A549 (cell line): ENCODE measurements at regions not wholly inside any gene's neighbourhood (a gene's known extent, or its start where the extent isn't known, plus 50 kb on each side); places are given as distances from the start of the nearest gene placed in this dataset.

Experiments used
- ATAC-seq, 2 experiments: fragments of 200-7000 bp in 1 of 2; fragments of >200 bp in 1 of 2; cut with Nextera tagmentation in 1 of 2; cut with Tn5 transposase in 1 of 2; 3 replicates each; pipeline versions ENCODE4 v1.8.0 to v1.9.1; 2018 to 2020; ENCODE audit warnings: mild to moderate bottlenecking in 1 of 2, moderate library complexity in 1 of 2
- CTCF ChIA-PET: fragments of 300-600 bp; sonication (Branson Sonifier 250); formaldehyde crosslinking; extraction: SDS; loops from one replicate; lab custom pipeline; 2021; ENCODE audit warnings: antibody characterized with exemption, inconsistent platforms; lab: Yijun Ruan, JAX
- POLR2A ChIA-PET: fragments of 350-600 bp; formaldehyde crosslinking; extraction: SDS; loops from one replicate; lab custom pipeline; 2021; ENCODE audit warnings: antibody characterized with exemption, inconsistent platforms; lab: Yijun Ruan, JAX
- DNase-seq, 2 experiments: peaks; one replicate each; pipeline versions ENCODE4 v3.0.0 to v3.0.0-alpha.2; 2011 to 2016; ENCODE audit warnings: low read depth in 1 of 2, low spot score in 1 of 2
- FAIRE-seq: peaks from 2 replicates; lab custom pipeline; 2011; peaks lifted over from hg19 to GRCh38; lab: Jason Lieb, UNC
- H3K27ac ChIP-seq, 2 experiments: fragments of >200 bp; sonication (Bioruptor Twin); formaldehyde crosslinking; 3 replicates each; pipeline ENCODE4 v1.5.1; 2016 to 2017
- H3K4me1 ChIP-seq: fragments of >200 bp; sonication (Bioruptor Twin); formaldehyde crosslinking; 3 replicates; pipeline ENCODE4 v1.6.1; 2016
- H3K4me2 ChIP-seq: fragments of >200 bp; sonication (Bioruptor Twin); formaldehyde crosslinking; 3 replicates; pipeline ENCODE4 v1.6.1; 2016
- H3K4me3 ChIP-seq: fragments of >200 bp; sonication (Bioruptor Twin); formaldehyde crosslinking; 3 replicates; pipeline ENCODE4 v1.5.1; 2016
- H3K9me3 ChIP-seq: fragments of >200 bp; sonication (Bioruptor Twin); formaldehyde crosslinking; 3 replicates; pipeline ENCODE4 v1.6.1; 2016
- CBX2 ChIP-seq: fragments of 200-600 bp; sonication (generic); IDR thresholded peaks from 2 replicates; pipeline ENCODE4 v1.6.1; 2016; ENCODE audit warnings: low read depth, mild to moderate bottlenecking, borderline replicate concordance
- CBX8 ChIP-seq: fragments of 200-600 bp; sonication (generic); IDR thresholded peaks from 2 replicates; pipeline ENCODE4 v1.6.1; 2016
- CHD4 ChIP-seq: fragments of 200-600 bp; sonication (generic); IDR thresholded peaks from 2 replicates; pipeline ENCODE4 v1.6.1; 2016; ENCODE audit warnings: antibody characterized with exemption, mild to moderate bottlenecking, borderline replicate concordance
- EHMT2 ChIP-seq: fragments of 200-600 bp; sonication (generic); IDR thresholded peaks from 2 replicates; pipeline ENCODE4 v1.6.1; 2016; ENCODE audit warnings: antibody characterized with exemption, low read depth, mild to moderate bottlenecking, moderate library complexity
- EP300 ChIP-seq, 2 experiments: fragments of >200 bp; sonication (Bioruptor Twin); formaldehyde crosslinking; IDR thresholded peaks; 2 replicates in 1 of 2; 3 replicates in 1 of 2; pipeline ENCODE4 v1.6.1; 2016 to 2017
- ESRRA ChIP-seq: fragments of 150-350 bp; IDR thresholded peaks from 2 replicates; pipeline ENCODE4 v1.6.1; 2014; ENCODE audit warnings: mild to moderate bottlenecking, low read length, borderline replicate concordance
- HDAC2 ChIP-seq: fragments of 200-600 bp; sonication (generic); IDR thresholded peaks from 2 replicates; pipeline ENCODE4 v1.6.1; 2016
- HEYL ChIP-seq: fragments of 250-450 bp; sonication (Bioruptor Pico); IDR thresholded peaks from 2 replicates; pipeline ENCODE4 v1.8.0; 2021; ENCODE audit warnings: mild to moderate bottlenecking, moderate library complexity
- JUN ChIP-seq, 2 experiments: fragments of >200 bp; sonication (Bioruptor Twin); formaldehyde crosslinking; IDR thresholded peaks; 2 replicates in 1 of 2; 3 replicates in 1 of 2; pipeline ENCODE4 v1.6.1; 2016 to 2017
- JUNB ChIP-seq: fragments of >200 bp; sonication (Bioruptor Twin); formaldehyde crosslinking; IDR thresholded peaks from 2 replicates; pipeline ENCODE4 v1.6.1; 2016
- KDM1A ChIP-seq: fragments of 200-600 bp; sonication (generic); IDR thresholded peaks from 2 replicates; pipeline ENCODE4 v1.6.1; 2016; ENCODE audit warnings: low read depth, mild to moderate bottlenecking
- KDM5A ChIP-seq: fragments of 200-600 bp; sonication (generic); IDR thresholded peaks from 2 replicates; pipeline ENCODE4 v1.6.1; 2016; ENCODE audit warnings: antibody characterized with exemption, mild to moderate bottlenecking
- MAX ChIP-seq: IDR thresholded peaks from 2 replicates; pipeline ENCODE4 v1.6.1; 2012
- MAZ ChIP-seq: fragments of 150-350 bp; IDR thresholded peaks from 2 replicates; pipeline ENCODE4 v1.6.1; 2014; ENCODE audit warnings: antibody characterized with exemption, low read depth, low read length, borderline replicate concordance
- MYC ChIP-seq: IDR thresholded peaks from 2 replicates; pipeline ENCODE4 v1.6.1; 2012; ENCODE audit warnings: mild to moderate bottlenecking, inconsistent platforms, low read length, improper control_type of control experiment, borderline replicate concordance
- NFE2L2 ChIP-seq: fragments of 150-350 bp; conservative IDR thresholded peaks from 2 replicates; pipeline ENCODE4 v1.6.1; 2014; ENCODE audit warnings: low read length
- NPAS2 ChIP-seq: fragments of 250-450 bp; sonication (Bioruptor Pico); IDR thresholded peaks from 2 replicates; pipeline ENCODE4 v1.8.0; 2022; ENCODE audit warnings: mild to moderate bottlenecking, moderate library complexity, borderline replicate concordance
- NR3C1 ChIP-seq: fragments of >200 bp; sonication (Bioruptor Twin); formaldehyde crosslinking; IDR thresholded peaks from 3 replicates; pipeline ENCODE4 v1.6.1; 2017
- PBX3 ChIP-seq: IDR thresholded peaks from 2 replicates; pipeline ENCODE4 v1.6.1; 2012
- POLR2A ChIP-seq: IDR thresholded peaks from 2 replicates; pipeline ENCODE4 v1.6.1; 2012; ENCODE audit warnings: mild to moderate bottlenecking, low read length
- POLR2AphosphoS2 ChIP-seq: conservative IDR thresholded peaks from 2 replicates; pipeline ENCODE4 v1.6.1; 2012; ENCODE audit warnings: low read length, improper control_type of control experiment, inconsistent platforms
- RARB ChIP-seq: fragments of 250-450 bp; sonication (Bioruptor Pico); IDR thresholded peaks from 2 replicates; pipeline ENCODE4 v1.8.0; 2021; ENCODE audit warnings: mild to moderate bottlenecking, moderate library complexity
- RFX5 ChIP-seq: fragments of 450-650 bp; IDR thresholded peaks from 2 replicates; pipeline ENCODE4 v1.7.1; 2014; ENCODE audit warnings: antibody characterized with exemption, mild to moderate bottlenecking, moderate library complexity
- RNF2 ChIP-seq: fragments of 200-600 bp; sonication (generic); IDR thresholded peaks from 2 replicates; pipeline ENCODE4 v1.6.1; 2016; ENCODE audit warnings: low read depth, mild to moderate bottlenecking, antibody characterized with exemption, moderate library complexity, borderline replicate concordance
- SMC3 ChIP-seq: fragments of >200 bp; sonication (Bioruptor Twin); formaldehyde crosslinking; IDR thresholded peaks from 3 replicates; pipeline ENCODE4 v1.6.1; 2018; ENCODE audit warnings: inconsistent platforms
- TP53 ChIP-seq: fragments of 250-450 bp; sonication (Bioruptor Pico); IDR thresholded peaks from 2 replicates; pipeline ENCODE4 v1.5.0; 2021; ENCODE audit warnings: mild to moderate bottlenecking, moderate library complexity
- USF2 ChIP-seq: fragments of 450-650 bp; IDR thresholded peaks from 2 replicates; pipeline ENCODE4 v1.6.1; 2014; ENCODE audit warnings: antibody characterized with exemption
- ZC3H11A ChIP-seq: fragments of 450-650 bp; IDR thresholded peaks from 2 replicates; pipeline ENCODE4 v1.6.1; 2014; ENCODE audit warnings: antibody characterized with exemption, mild to moderate bottlenecking
- ZFP36 ChIP-seq: fragments of 450-650 bp; IDR thresholded peaks from 2 replicates; pipeline ENCODE4 v1.6.1; 2014; ENCODE audit warnings: borderline replicate concordance; ENCODE audit not compliant: partially characterized antibody
- WGBS: methylation state at CpG from one replicate; pipeline ENCODE4 v1.1.6; 2017; ENCODE audit errors: missing lambda C conversion rate; 5-methylcytosine and 5-hydroxymethylcytosine counted together

GRCh38 chr3:40690749-40691451 lies 166.1 kb downstream of the ZNF621 start:
- ChIA-PET POLR2A (interaction anchor here (1.3 kb wide), 1 partner anchor 508 kb away, joined by 4 read pairs; the partner anchor contains the start of gene CTNNB1), CTCF (no interaction called here)
- WGBS = 15% methylated on average over 7 of the region's 9 CpGs
- no peak for TF ChIP-seq POLR2A
- no peak for TF ChIP-seq CBX2
- TF ChIP-seq NFE2L2 = no peak
- no peak for TF ChIP-seq HEYL (CRISPR knock-in tag)
- TF ChIP-seq CBX8 = no peak
- TF ChIP-seq MYC = no peak
- no peak for TF ChIP-seq RFX5
- no peak for TF ChIP-seq EP300 (IDR thresholded peaks at IDR 0.05)
- no peak for TF ChIP-seq KDM1A
- no peak for TF ChIP-seq JUNB
- no peak for TF ChIP-seq POLR2AphosphoS2
- no peak for TF ChIP-seq CHD4
- TF ChIP-seq MAX = no peak
- H3K4me2 ChIP-seq = no peak overlapping the region
- ATAC-seq (no peak), FAIRE-seq (no peak), DNase-seq (no peak)
- H3K4me1 ChIP-seq = no peaks in the 10 kb centered on the region
- no peak overlapping the region for H3K4me3 ChIP-seq
- no peak overlapping the region for H3K27ac ChIP-seq
- no peaks in the 10 kb centered on the region for H3K9me3 ChIP-seq

- FAIRE-seq (no peak), ATAC-seq (no peak), DNase-seq (no peak)
- no peak overlapping the region for H3K4me2 ChIP-seq
- H3K4me3 ChIP-seq = no peak overlapping the region
- ChIA-PET POLR2A (no interaction called here), CTCF (no interaction called here)
- H3K27ac ChIP-seq = no peak overlapping the region
- no peaks in the 10 kb centered on the region for H3K4me1 ChIP-seq
- WGBS = 58% methylated on average over 3 of the region's 4 CpGs
- TF ChIP-seq NR3C1 (no peak), NPAS2 (CRISPR knock-in tag) (no peak), PBX3 (no peak), EHMT2 (no peak), TP53 (CRISPR knock-in tag) (no peak), HDAC2 (no peak), ZFP36 (no peak), USF2 (no peak), ZC3H11A (no peak), RARB (CRISPR knock-in tag) (no peak), KDM5A (no peak), JUN (IDR thresholded peaks at IDR 0.05) (no peak), HEYL (CRISPR knock-in tag) (no peak), SMC3 (no peak), ESRRA (no peak), KDM1A (no peak), MAZ (no peak), RNF2 (no peak), MAX (no peak)
- H3K9me3 ChIP-seq = no peaks in the 10 kb centered on the region
Measured at GRCh38 chr3:40691452-40691861, 166.7 kb downstream of the ZNF621 start.
